H9 (cell line): ENCODE measurements at regions not wholly inside any gene's neighbourhood (a gene's known extent, or its start where the extent isn't known, plus 50 kb on each side); places are given as distances from the start of the nearest gene placed in this dataset.

Experiments
- DNase-seq: peaks from one replicate; pipeline ENCODE4 v3.0.0-alpha.2; 2017
- H2AFZ ChIP-seq: one replicate; pipeline ENCODE4 v1.6.1; 2013; ENCODE audit warnings: mild to moderate bottlenecking, low read length, control low read depth, moderate library complexity
- H2AK5ac ChIP-seq: 2 replicates; pipeline ENCODE4 v1.6.1; 2013; ENCODE audit warnings: low read length, control low read depth, mixed read lengths; ENCODE audit not compliant: insufficient read length
- H2BK120ac ChIP-seq: one replicate; pipeline ENCODE4 v1.6.1; 2013; ENCODE audit warnings: low read depth, mild to moderate bottlenecking, low read length, control low read depth, inconsistent platforms; ENCODE audit not compliant: poor library complexity, severe bottlenecking
- H2BK12ac ChIP-seq: 2 replicates; pipeline ENCODE4 v1.6.1; 2013; ENCODE audit warnings: low read length, control low read depth, mixed read lengths, low read depth; ENCODE audit not compliant: insufficient read length
- H2BK15ac ChIP-seq: 2 replicates; pipeline ENCODE4 v1.6.1; 2013; ENCODE audit warnings: low read depth, low read length, control low read depth
- H2BK20ac ChIP-seq: one replicate; pipeline ENCODE4 v1.6.1; 2013; ENCODE audit warnings: low read depth, mild to moderate bottlenecking, low read length, control low read depth, inconsistent platforms; ENCODE audit not compliant: poor library complexity, severe bottlenecking
- H2BK5ac ChIP-seq: 2 replicates; pipeline ENCODE4 v1.6.1; 2013; ENCODE audit warnings: low read length, control low read depth, mixed read lengths; ENCODE audit not compliant: insufficient read length
- H3K14ac ChIP-seq: 2 replicates; pipeline ENCODE4 v1.6.1; 2013; ENCODE audit warnings: low read length, control low read depth; ENCODE audit not compliant: insufficient read depth
- H3K18ac ChIP-seq: 2 replicates; pipeline ENCODE4 v1.6.1; 2013; ENCODE audit warnings: low read depth, mild to moderate bottlenecking, mixed read lengths, low read length, control low read depth; ENCODE audit not compliant: insufficient read length
- H3K23ac ChIP-seq: 2 replicates; pipeline ENCODE4 v1.6.1; 2013; ENCODE audit warnings: low read length, control low read depth, mixed read lengths, low read depth; ENCODE audit not compliant: insufficient read length
- H3K23me2 ChIP-seq: 2 replicates; pipeline ENCODE4 v1.6.1; 2013; ENCODE audit warnings: low read depth, mild to moderate bottlenecking, mixed read lengths, low read length, control low read depth; ENCODE audit not compliant: insufficient read length, poor library complexity, severe bottlenecking
- H3K27ac ChIP-seq: 2 replicates; pipeline ENCODE4 v1.5.1; 2013; ENCODE audit warnings: low read length, control low read depth, mixed read lengths, low read depth; ENCODE audit not compliant: insufficient read length
- H3K27me3 ChIP-seq: 2 replicates; pipeline ENCODE4 v1.6.1; 2013; ENCODE audit warnings: low read length, control low read depth, inconsistent platforms; ENCODE audit not compliant: insufficient read depth
- H3K4ac ChIP-seq: 2 replicates; pipeline ENCODE4 v1.6.1; 2013; ENCODE audit warnings: low read depth, mild to moderate bottlenecking, control low read depth, inconsistent platforms, low read length, moderate library complexity
- H3K4me1 ChIP-seq: 2 replicates; pipeline ENCODE4 v1.6.1; 2013; ENCODE audit warnings: low read length, control low read depth, inconsistent platforms; ENCODE audit not compliant: insufficient read depth
- H3K4me2 ChIP-seq: 2 replicates; pipeline ENCODE4 v1.6.1; 2013; ENCODE audit warnings: low read length, control low read depth, mixed read lengths; ENCODE audit not compliant: insufficient read length, insufficient read depth
- H3K56ac ChIP-seq: 2 replicates; pipeline ENCODE4 v1.6.1; 2013; ENCODE audit warnings: low read depth, mild to moderate bottlenecking, mixed read lengths, low read length, control low read depth; ENCODE audit not compliant: insufficient read length
- H3K79me1 ChIP-seq: 2 replicates; pipeline ENCODE4 v1.6.1; 2013; ENCODE audit warnings: low read depth, mild to moderate bottlenecking, moderate library complexity, low read length, control low read depth, inconsistent platforms; ENCODE audit not compliant: insufficient read depth, poor library complexity, severe bottlenecking
- H3K79me2 ChIP-seq: 2 replicates; pipeline ENCODE4 v1.6.1; 2013; ENCODE audit warnings: low read length, control low read depth, inconsistent platforms; ENCODE audit not compliant: insufficient read depth
- H3K9ac ChIP-seq: 2 replicates; pipeline ENCODE4 v1.6.1; 2013; ENCODE audit warnings: low read length, control low read depth, mixed read lengths; ENCODE audit not compliant: insufficient read length; ENCODE audit errors: extremely low read depth
- H3K9me3 ChIP-seq: one replicate; pipeline ENCODE4 v1.6.1; 2013; ENCODE audit warnings: low read depth, low read length, inconsistent platforms; ENCODE audit not compliant: control insufficient read depth
- H3T11ph ChIP-seq: one replicate; pipeline ENCODE4 v1.6.1; 2013; ENCODE audit warnings: mild to moderate bottlenecking, low read length, control low read depth, inconsistent platforms
- H4K20me1 ChIP-seq: one replicate; pipeline ENCODE4 v1.6.1; 2013; ENCODE audit not compliant: control insufficient read depth, insufficient read length, insufficient read depth
- H4K5ac ChIP-seq: 2 replicates; pipeline ENCODE4 v1.6.1; 2013; ENCODE audit warnings: low read depth, mild to moderate bottlenecking, mixed read lengths, low read length, control low read depth; ENCODE audit not compliant: insufficient read length
- H4K8ac ChIP-seq: replicated peaks from 2 replicates; pipeline ENCODE4 v1.6.1; 2013; ENCODE audit warnings: low read length, control low read depth, mixed read lengths, low read depth; ENCODE audit not compliant: insufficient read length
- H4K91ac ChIP-seq: 2 replicates; pipeline ENCODE4 v1.6.1; 2013; ENCODE audit warnings: low read depth, mild to moderate bottlenecking, moderate library complexity, mixed read lengths, low read length, control low read depth; ENCODE audit not compliant: insufficient read length
- H3K27ac Mint-ChIP-seq, 3 experiments: 2 replicates in 2 of 3; 3 replicates in 1 of 3; pipeline ENCODE4 v1.8.0; 2020 to 2021; ENCODE audit warnings: mixed read lengths in 3 of 3, mild to moderate bottlenecking in 1 of 3, moderate library complexity in 1 of 3
- H3K27me3 Mint-ChIP-seq: 2 replicates; pipeline ENCODE4 v1.8.0; 2021; ENCODE audit warnings: low read depth, mild to moderate bottlenecking, moderate library complexity, mixed read lengths
- H3K36me3 Mint-ChIP-seq, 3 experiments: 2 replicates in 2 of 3; 3 replicates in 1 of 3; pipeline ENCODE4 v1.8.0; 2020 to 2021; ENCODE audit warnings: low read depth in 3 of 3, mixed read lengths in 3 of 3; ENCODE audit not compliant: insufficient read depth in 1 of 3
- H3K4me1 Mint-ChIP-seq, 2 experiments: 2 replicates each; pipeline ENCODE4 v1.8.0; 2020; ENCODE audit warnings: mixed read lengths in 2 of 2
- H3K4me3 Mint-ChIP-seq, 2 experiments: 2 replicates in 1 of 2; 3 replicates in 1 of 2; pipeline ENCODE4 v1.8.0; 2020 to 2021; ENCODE audit warnings: mild to moderate bottlenecking in 2 of 2, mixed read lengths in 2 of 2, moderate library complexity in 1 of 2
- H3K9me3 Mint-ChIP-seq, 2 experiments: 2 replicates in 1 of 2; 3 replicates in 1 of 2; pipeline ENCODE4 v1.8.0; 2020; ENCODE audit warnings: mild to moderate bottlenecking in 2 of 2, mixed read lengths in 2 of 2, moderate library complexity in 1 of 2
- TF ChIP-seq, protein P1 (sequence below): fragments of 200-600 bp; sonication (generic); conservative IDR thresholded peaks from 3 replicates; pipeline ENCODE4 v1.8.0; 2021; ENCODE audit warnings: antibody characterized with exemption, mild to moderate bottlenecking

DNA sequence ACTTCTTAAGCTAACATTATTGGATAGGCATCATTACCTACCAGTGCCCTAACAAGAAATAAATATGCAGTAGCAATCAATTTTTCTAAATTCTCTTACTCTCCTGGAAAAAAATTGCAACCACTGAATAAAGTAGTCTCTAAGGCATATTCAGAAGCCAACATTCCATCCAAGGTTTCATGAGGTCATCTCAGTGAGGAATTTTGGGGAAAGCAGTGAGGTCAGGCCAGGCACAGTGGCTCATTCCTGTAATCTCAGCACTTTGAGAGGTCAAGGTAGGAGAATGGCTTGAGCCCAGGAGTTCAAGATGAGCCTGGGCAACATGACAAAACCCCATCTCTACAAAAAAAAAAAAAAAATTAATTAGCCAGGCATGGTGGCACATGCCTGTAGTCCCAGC, 75.9 kb upstream of the GHITM start:
- Histone ChIP-seq H3K23me2 (no peaks in the 10 kb centered on the region), H2AFZ (no peak overlapping the region), H2BK15ac (no peak overlapping the region), H2BK120ac (no peak overlapping the region), H3K4me1 (no peaks in the 10 kb centered on the region; the same call in 1 of the 2 replicates), H3T11ph (no peak overlapping the region), H3K79me1 (no peaks in the 10 kb centered on the region), H3K4ac (no peak overlapping the region), H2AK5ac (no peak overlapping the region), H3K9me3 (no peaks in the 10 kb centered on the region), H3K9ac (no peak overlapping the region), H2BK20ac (no peak overlapping the region), H3K27me3 (no peaks in the 10 kb centered on the region), H2BK12ac (no peak overlapping the region), H3K14ac (no peak overlapping the region), H3K23ac (no peak overlapping the region), H4K5ac (no peak overlapping the region), H2BK5ac (no peak overlapping the region), H3K4me2 (no peak overlapping the region), H3K56ac (no peak overlapping the region), H4K20me1 (no peaks in the 10 kb centered on the region), H3K79me2 (no peaks in the 10 kb centered on the region), H4K91ac (no peak overlapping the region), H3K27ac (no peak overlapping the region), H4K8ac (no peak overlapping the region), H3K18ac (no peak overlapping the region)
- DNase-seq = no peak
- Mint-ChIP-seq H3K4me3 (no peak overlapping the region), H3K4me1 (peaks cover 10 to 13% of the 10 kb centered on the region in 2 experiments), H3K36me3 (no peaks in the 10 kb centered on the region), H3K27ac (no peak overlapping the region), H3K27me3 (peaks cover 2% of the 10 kb centered on the region; the same call in 1 of the 2 replicates), H3K9me3 (no peaks in the 10 kb centered on the region)
- TF ChIP-seq, protein P1, sequence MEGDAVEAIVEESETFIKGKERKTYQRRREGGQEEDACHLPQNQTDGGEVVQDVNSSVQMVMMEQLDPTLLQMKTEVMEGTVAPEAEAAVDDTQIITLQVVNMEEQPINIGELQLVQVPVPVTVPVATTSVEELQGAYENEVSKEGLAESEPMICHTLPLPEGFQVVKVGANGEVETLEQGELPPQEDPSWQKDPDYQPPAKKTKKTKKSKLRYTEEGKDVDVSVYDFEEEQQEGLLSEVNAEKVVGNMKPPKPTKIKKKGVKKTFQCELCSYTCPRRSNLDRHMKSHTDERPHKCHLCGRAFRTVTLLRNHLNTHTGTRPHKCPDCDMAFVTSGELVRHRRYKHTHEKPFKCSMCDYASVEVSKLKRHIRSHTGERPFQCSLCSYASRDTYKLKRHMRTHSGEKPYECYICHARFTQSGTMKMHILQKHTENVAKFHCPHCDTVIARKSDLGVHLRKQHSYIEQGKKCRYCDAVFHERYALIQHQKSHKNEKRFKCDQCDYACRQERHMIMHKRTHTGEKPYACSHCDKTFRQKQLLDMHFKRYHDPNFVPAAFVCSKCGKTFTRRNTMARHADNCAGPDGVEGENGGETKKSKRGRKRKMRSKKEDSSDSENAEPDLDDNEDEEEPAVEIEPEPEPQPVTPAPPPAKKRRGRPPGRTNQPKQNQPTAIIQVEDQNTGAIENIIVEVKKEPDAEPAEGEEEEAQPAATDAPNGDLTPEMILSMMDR = no peak
